SH-SY5Y (cell line): ENCODE measurements at regions not wholly inside any gene's neighbourhood (a gene's known extent, or its start where the extent isn't known, plus 50 kb on each side); places are given as distances from the start of the nearest gene placed in this dataset.

Source experiments
- GATA2 ChIP-seq: IDR thresholded peaks from 2 replicates; pipeline ENCODE4 v1.6.1; 2011; ENCODE audit warnings: mild to moderate bottlenecking, low read depth, low read length
- GATA3 ChIP-seq: IDR thresholded peaks from 2 replicates; pipeline ENCODE4 v1.6.1; 2011; ENCODE audit warnings: low read depth, mild to moderate bottlenecking, low read length, moderate library complexity

DNA sequence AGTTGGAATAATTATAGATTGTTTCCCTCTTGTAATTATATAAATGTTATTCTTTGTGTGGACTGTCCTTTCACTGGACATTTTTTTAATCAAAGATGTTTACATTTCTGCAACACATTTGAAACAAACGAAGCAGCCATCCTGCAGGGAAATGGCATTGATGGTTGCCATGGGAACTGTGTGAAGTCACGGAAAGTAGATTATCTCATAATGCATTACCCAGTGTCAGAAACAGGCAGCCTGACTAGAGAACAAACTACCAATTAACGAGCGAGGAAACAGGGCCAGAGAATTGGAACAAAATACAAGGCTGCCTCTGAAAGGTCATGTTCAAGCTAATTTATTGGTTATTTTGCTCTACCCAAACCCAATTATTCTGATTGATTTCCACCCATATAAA, 96.9 kb upstream of the LARGE1 start:
- TF ChIP-seq GATA3 (no peak), GATA2 (no peak)

DNA sequence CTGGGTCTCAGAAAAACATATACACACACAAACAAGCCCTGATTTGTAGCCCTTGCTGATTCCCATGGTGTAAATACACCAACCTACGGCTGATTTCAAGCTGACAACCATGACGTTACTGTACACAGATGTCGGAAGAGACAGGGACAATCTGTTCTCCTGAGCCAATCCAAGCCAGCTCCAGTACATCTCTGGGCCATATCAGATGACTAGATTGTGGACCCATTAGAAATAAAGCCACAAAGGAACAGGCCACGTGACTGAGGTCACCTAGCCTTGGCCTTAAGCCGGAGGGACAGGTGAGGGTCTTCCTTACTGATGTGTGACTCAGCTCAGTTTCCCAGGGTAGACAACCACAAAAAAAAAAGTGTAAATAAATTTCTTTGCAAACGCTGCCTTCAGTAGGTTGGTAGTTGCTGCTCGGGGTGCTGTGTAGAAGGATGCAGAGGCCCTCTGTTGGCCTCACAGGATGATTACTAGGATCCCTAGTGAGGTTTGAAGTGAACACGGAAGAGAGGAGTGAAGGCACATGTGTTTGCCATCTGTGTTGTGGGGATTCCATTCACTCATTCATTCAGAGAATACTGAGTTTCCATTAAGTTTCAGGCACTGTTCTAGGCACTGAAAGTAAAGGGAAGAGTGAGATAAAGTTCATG, 99.0 kb upstream of the LARGE1 start:
- no peak for TF ChIP-seq GATA3
- no peak for TF ChIP-seq GATA2

DNA sequence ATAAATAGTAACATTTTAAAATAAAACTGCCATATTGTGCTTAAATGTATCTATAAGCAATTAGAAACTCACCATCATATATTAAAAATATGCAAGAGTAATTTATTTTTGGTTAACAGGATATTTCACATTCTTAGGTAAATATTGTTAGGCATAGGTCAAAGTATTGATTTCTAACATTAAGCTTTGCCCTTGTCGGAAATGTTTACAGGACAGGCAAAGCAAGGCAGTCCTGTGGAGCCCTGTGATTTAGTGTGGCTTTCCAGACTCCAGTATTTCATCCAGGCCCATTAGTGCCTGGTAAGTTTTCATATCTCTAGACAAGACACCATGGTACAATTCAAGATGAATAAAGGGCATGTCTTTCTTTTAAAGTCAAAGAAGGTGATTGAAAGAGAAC, 114.9 kb upstream of the LARGE1 start:
- no peak for TF ChIP-seq GATA2
- no peak for TF ChIP-seq GATA3

DNA sequence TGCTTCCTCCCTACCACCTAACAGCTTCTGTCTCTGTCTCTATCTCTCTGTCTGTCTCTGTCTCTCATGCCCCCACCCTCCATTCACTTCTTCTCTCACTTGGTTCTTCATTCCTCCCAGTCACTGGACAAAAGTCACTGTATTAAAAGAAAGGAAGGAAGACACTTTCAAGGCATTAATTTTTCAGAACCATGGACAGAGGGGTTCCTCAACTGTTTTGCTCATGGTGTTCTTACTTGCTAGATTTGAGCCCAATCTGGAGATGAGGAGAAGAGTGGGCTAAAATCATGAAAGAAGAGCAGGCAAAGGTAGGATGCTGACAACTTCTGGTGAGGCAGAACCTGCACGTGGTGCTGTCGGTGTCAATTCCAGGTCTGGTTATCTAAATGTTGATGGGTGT, 116.7 kb upstream of the LARGE1 start:
- TF ChIP-seq GATA3 = no peak
- no peak for TF ChIP-seq GATA2

DNA sequence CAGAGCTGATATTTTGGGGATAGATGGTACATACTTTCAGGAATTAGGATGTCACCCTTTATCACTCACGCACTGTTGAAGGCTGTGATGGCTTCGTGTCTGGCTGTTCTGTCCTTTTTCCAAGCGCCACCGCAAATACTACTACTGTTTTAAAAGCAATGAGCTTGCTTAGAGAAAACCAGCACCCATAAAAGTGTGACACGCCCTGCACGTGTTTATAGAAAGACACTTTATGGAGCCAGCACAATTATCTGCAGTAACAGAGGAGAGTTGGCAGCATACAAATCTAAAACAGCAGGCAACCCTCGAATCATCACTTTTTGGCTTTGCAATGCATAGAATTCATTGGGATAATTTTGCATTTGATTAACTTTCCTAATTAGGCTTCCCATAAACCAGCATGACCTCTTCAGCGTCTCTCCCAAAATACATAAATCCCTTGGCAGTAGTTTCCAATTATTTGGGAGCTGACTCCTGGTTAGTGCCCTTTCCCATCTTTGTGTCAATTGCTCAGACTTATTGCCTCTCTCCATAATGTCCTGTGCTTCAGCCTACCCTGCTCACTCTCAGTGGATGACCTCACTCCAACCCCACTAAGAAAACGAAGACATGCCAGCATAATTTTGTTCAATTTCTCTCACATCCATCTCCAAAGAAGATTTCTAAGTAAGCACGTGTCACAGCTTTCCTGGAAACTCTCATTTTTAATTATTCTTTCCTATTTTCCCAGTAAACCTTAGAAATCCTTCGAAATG, 118.7 kb upstream of the LARGE1 start:
- TF ChIP-seq GATA3 (no peak), GATA2 (no peak)

DNA sequence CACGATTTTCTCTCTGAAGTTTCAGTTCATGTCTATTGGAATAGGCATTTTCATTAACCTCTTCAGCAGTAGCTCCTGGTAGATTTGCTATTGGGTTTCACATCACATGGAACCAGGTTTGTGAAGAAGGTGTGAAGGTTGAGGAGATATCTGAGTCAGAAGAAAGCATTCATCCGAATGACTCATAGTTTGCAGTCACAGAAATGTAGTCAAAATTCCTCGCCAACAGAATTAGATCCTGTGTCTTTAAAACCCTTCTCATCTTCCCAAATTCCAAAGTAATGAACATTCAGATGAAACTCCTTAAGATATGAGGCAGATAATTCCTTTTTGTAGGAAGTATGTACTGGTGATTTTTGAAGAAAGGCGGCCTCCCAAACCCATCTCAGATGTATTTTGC, 125.0 kb upstream of the LARGE1 start:
- no peak for TF ChIP-seq GATA2
- TF ChIP-seq GATA3 = no peak

DNA sequence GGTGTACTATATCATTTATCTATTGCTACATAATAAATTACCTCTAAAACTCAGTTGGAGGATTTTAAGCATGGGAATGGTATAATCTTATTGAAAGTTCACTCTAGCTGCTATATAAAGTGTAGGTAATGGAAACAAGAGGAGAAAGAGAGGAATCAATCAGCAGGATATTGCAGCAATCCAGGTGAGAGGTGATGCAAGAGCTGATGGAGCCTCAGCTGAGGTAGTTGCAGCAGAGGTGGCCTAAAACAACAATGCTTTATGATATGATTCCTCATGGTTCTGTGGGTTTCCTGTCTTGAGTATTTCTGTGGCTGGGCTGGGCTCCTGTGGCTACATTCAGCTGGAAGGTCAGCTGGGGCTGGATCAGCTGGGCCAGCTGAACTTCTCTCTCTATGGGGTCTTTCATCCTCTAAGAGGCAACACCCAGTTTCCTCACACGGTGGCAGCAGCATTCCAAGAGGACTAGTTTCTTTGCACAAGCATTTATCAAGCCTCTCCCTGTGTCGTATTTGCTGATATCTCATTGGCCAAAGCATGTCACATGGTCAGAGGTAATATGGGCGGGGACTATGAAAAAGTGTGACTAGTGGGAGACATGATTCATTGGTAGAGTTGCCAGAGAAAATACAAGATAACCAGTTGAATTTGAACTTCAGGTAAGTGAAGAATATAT, 135.4 kb upstream of the LARGE1 start:
- no peak for TF ChIP-seq GATA2
- no peak for TF ChIP-seq GATA3

DNA sequence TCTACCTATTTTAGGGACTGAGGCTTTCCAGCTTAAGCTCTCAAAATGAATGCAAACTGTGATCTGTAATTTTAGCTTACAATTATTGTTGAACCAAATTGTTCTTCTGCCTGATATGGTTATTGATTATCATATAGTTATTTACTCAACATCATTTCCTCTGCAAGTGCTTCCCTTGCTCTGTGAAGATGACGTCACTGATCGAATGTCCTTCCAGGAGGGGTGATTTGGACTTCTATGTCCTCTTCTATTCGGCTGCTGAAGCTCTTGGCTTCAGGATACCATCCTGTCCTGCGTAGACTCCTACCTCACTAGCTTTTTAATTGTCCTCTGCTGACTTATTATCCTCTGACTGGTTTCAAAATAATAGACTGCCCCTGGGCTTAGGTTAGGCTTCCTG, 137.4 kb upstream of the LARGE1 start:
- no peak for TF ChIP-seq GATA3
- TF ChIP-seq GATA2 = no peak

DNA sequence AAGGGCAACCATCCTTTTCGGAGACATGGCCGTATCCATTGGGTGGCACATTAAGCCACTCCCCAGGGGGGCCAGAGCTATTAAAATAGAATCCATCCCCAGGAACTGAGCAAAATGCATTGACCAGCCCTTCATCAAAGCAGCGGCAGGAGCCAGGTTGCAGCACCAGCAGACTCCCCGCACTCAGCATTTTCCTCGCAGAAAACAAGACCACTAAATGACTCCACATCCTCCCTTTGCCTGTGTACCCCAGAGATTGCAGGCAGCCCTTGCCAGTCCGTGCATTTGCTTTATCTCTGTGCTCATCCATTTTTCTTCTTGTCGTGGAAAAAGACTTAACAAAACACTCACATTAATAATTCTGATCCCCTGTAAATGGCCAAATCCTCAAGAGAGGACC, 144.4 kb upstream of the LARGE1 start:
- TF ChIP-seq GATA2 (no peak), GATA3 (no peak)

DNA sequence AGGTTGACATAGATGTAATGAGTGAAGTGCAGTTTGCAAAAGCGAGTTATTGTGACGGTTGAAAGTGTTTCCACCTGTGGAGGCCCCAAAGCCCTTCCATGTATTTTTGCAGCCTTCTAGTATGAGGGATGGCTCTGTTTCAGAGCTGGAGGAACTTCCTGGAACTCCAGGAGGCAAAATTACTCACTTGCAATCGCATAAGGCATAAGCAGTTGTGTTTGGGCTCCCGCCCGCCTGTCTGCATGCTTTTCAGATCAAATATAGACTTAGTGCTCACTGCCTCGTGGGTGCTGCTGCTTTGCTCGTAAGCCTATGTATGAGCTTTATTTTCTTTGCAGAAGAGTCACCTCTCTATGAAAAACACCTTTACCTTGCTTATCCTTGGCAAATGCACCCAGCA, 146.8 kb upstream of the LARGE1 start:
- TF ChIP-seq GATA2 (no peak), GATA3 (no peak)

DNA sequence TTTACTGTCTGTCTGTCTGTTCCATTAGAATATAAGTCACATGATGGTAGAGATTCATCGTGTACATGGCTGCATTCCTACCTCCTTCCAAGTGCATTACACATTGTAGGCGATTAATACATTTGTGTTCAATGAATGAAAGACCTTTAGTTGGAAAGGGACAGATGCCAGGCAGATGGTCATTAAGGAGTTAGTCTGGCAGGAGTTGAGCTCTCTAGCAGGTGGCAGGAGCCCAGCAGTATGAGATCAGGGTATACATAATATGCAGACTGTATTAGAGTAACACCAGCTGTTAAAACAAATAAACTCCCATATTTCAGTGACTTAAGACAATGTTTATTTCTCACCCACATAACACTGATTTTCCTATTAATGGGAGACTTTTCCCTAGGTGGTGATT, 147.7 kb upstream of the LARGE1 start:
- TF ChIP-seq GATA2 = no peak
- no peak for TF ChIP-seq GATA3

DNA sequence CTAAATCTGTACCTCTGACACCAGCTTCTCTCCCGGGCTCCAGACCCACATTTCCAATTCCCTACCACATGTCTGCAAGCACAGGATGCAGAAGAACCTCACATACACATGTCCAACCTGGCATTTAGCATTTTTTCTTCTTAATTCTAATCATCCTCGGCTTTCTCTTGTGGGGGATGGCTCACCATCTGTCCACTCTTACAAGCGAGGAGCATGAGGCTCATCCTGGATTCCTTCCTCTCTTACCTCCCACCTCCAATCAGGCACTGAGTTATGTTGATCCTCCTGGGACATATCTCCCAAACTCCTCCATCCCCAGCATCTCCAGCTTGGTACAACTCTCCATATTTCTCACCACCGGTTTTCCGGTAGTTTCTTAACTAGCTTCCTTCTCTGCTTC, 149.8 kb upstream of the LARGE1 start:
- no peak for TF ChIP-seq GATA3
- no peak for TF ChIP-seq GATA2

DNA sequence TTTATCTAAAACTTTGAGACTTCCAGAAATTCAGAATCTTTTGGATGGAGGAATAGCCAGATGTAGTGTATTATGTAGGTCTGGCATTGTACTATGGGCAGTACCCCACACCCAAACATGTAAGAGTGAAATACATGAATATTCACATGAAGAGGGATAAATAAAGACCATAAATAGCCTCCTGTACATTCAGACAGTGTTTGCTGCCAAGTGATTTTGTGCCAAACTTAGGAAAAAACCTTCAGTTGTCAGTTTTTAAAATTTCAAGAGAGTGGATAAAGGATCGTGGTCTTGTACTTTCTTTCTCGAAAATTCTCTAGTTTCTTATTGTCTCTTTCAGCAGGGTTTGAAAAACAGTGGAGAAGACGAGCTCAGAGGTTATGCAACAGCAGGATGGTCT, 150.3 kb upstream of the LARGE1 start:
- TF ChIP-seq GATA2 (no peak), GATA3 (no peak)

DNA sequence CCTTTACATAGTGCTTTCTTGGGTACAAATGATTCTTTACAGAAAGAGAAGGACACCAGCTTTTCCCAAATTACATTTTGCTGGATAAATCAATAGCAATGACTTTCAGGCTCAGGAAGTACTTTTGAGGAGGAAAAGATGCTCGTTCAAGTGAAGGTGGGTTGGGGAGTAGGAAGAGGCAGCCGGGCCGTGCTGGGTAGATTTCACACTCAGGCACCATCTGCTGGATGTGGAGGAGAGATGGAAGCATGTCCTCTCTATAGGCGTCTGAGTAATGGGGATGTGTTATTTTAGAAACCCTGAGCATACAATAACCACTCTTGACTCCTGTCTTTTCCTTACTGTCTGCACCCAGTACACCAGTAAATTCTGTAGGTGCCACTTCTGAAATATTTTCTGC, 152.3 kb upstream of the LARGE1 start:
- TF ChIP-seq GATA2 (no peak), GATA3 (no peak)

DNA sequence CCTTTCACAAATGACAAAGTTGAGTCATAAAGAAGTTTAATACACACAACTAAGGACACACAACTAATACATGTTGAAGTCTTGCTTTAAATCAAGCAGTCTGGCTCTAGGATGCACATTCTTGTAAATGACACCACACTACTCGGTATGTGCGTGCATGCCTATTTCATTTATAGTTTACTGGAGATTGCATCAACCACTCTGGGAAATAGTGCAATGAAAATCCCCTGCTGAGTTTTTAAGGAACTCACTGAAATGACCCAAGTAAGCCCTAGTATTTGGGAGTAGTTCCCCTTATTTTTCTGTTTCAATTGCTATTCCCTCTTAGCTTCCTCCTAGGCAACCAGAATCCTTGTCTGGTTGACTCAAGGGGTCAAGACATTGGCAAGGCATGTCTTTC, 160.2 kb upstream of the LARGE1 start:
- TF ChIP-seq GATA2 (no peak), GATA3 (no peak)
